GM21381 (cell line): ENCODE measurements at regions not wholly inside any gene's neighbourhood (a gene's known extent, or its start where the extent isn't known, plus 50 kb on each side); places are given as distances from the start of the nearest gene placed in this dataset.

ENCODE experiments used
- ATAC-seq: cut with Tn5 transposase; IDR thresholded peaks from one replicate; pipeline ENCODE4 v1.9.1; 2021; ENCODE audit warnings: mild to moderate bottlenecking, moderate library complexity; ENCODE audit not compliant: unreplicated experiment

DNA sequence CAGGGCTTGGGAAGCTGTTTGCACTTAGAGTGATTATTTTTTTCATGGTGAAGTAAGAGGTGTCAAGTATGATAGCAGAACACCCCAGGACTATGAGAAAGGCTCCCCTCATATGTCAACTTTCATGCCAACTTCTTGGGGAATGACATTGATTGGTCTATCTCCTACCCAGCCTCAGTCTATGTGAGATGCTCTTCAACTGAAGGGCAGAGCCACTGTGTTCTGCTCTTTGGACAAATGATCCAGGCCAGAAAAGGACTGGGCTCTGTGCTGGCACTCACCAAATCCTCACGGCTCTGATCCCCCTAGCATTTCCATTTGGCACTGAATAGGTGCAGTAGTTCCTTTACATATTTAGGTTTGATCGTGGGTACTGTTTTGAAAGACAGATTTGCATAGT is 151.1 kb downstream of the DMRT2 start:
- no peak for ATAC-seq

- no peak for ATAC-seq
Observed at GRCh38 chr9:1201901-1202300, 151.7 kb downstream of the DMRT2 start.

DNA sequence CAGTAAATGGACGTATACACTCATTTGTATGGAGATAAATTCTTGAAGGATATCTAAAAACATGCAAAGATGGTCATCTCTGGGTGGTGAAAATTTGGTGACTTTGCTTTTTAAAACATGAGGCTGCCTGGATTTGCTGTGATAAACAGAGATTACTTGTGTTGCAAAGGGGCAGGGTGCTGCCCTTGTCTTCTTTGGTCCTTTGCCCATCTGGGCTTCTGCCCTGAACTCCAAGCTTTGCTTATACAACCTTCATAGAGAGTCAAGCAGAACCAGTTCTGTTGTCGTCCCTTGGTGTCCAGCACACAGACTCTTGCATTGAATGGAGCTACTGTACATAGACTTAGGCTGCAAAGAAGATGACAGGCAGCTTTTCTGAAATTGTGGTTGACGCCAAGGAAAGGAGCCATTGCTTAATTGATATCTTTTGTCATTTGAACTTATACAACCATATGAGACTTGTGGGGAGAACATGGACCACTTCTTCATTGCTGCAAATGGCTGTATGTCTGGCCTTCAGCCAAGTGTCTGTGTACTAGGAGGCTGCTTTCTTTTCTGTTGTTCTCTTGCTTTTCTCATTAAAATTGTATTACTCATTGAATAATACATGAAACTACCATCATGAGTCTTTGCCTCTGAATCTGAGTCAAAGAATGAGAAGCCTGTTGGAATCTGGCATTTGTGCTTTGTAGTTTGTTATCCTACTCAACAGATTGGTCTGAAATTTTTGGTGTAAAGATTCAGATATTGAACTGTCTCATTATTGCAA is 152.5 kb downstream of the DMRT2 start:
- ATAC-seq: no peak

- ATAC-seq: no peak
Observed at GRCh38 chr9:1207686-1208085, 157.5 kb downstream of the DMRT2 start.

- ATAC-seq: no peak
Observed at GRCh38 chr9:1208157-1208556, 158.0 kb downstream of the DMRT2 start.

DNA sequence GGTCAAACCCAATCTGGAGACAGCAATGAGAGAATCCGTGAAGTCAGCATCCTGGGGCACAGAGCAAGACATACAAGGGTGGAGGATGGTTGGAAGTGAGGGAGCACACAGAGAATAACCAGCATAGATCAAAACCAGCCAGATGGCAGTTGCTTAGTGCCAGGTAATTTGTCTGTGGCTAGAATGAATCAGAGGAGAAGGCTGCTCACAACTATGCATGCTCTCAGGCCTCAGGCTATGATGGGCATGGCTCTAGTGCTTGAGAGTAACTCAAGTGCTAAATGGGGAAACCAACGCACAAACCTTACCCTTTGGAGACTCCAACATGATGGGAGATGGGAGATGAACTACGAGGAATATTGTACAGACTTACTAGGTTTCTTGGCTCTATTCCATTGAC is 160.8 kb downstream of the DMRT2 start:
- no peak for ATAC-seq

DNA sequence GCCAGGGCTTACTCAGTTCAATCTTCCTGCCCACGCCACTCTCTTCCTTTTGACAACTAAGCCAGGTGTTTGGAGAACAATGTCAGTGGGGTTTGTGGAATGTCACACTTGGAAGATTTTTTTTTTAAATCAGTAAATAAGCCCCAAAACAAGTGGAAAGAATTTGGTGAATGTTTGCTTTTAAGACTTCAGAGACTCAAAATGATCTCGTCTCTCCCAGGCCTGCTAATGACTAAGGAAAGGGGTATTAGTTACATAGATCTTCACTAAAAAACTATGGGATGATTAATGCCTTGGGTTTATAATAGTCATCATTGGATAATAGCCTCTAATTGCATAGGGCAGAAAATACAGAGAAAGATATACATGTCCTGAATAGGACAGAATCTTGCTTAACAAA is 166.4 kb downstream of the DMRT2 start:
- ATAC-seq: no peak

DNA sequence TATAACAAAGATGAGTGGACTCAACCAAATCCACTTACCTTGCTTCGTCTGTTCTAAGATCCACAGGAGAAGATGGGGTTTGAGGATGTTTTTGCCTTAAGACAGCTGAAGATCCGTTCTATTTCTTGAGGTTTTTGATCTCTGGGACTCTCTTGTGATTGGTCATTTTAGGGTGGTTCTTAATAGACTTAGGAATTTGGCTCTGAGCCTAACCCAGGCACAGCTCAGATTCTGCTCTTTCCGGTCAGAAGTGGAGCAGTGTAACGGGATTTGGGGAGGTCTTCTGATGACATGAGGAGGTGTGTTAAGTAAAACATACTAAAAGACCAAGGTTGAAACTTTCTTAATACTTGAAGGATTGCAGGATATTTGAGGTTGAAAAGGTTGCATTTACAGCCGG is 166.9 kb downstream of the DMRT2 start:
- no peak for ATAC-seq

- ATAC-seq: no peak
Observed at GRCh38 chr9:1219284-1219683, 169.1 kb downstream of the DMRT2 start.

GRCh38 chr9:1221298-1221697 is 171.1 kb downstream of the DMRT2 start:
- ATAC-seq: no peak

DNA sequence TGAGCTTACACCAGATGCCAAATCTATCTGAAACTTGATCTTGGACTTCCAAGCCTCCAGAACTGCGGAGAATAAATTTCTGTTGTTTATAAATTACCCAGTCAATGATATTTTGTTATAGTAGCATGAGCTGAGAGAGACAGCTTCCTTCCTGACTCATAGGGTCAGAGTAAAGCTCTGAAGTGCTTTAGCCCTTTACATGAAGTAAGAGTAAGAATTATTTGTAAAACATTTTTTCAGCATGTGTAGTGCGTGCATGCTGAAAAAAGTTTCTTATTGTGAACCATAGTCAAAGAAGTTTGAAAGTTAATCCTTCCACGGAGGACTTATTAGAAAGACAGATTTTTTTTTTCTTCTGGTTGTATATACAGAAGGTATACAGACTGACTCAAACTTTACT is 172.4 kb downstream of the DMRT2 start:
- no peak for ATAC-seq

- ATAC-seq: peak; percentile 74
Observed at GRCh38 chr9:1231998-1232919, 182.1 kb downstream of the DMRT2 start.

DNA sequence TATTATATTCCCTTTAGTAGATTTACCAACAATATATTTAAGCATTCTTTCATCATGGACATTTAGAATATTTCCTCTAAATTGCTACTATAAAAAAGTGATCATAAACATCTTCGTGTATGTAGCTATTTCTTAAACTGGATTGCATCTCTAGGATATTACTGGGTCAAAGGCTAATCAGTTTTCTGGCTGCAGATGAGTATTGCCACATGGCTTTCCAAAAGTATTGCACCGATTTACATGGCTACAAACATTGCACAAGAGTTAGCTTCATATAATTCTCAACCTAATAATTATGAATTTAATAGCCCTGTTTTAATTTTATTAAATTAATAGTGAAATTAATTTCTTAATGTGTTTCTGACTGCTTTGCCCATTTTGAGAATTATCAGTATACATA is 183.4 kb downstream of the DMRT2 start:
- ATAC-seq: no peak

- no peak for ATAC-seq
Observed at GRCh38 chr9:1235650-1236049, 185.5 kb downstream of the DMRT2 start.

GRCh38 chr9:1236061-1236460 is 185.9 kb downstream of the DMRT2 start:
- ATAC-seq: no peak

DNA sequence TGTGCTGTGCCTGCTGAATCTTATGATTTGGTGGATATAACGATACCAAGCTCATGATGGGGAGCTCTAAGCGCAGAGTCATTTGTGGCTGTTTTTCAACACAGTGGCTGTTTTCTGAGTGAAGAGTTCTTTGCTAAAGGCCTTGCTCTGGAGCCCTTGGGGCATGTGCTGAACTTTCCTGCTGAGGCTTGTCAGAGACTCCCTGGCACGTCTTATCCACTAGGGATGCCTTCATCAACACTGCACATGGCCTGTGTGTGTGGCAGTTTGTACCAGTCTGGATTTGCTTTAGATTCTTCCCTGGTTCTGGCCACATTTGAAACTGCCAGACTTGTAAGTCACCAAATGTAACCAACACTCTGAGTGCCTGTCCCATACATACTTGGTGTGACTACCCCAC is 188.2 kb downstream of the DMRT2 start:
- ATAC-seq: no peak

DNA sequence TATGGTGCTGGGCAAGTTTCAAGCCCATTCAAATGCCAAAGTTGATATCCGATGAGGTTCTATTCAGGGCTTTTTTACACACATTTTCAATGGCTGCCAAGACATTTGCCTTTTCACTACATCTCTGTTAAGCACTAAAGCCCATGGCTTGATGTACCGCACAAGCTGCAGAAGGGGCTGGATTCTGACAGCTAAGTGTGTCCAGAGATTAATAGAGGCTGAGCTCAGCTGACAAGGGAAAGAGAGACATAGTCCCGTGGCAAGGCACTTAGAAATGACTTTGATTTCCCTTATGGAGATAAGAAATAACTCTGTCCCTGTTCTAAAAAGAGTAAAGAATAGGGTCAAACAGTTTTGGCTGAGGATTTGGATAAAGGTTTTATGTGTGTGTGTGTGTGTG is 198.6 kb downstream of the DMRT2 start:
- no peak for ATAC-seq

- ATAC-seq: no peak
Observed at GRCh38 chr9:1253064-1253979, 203.2 kb downstream of the DMRT2 start.

DNA sequence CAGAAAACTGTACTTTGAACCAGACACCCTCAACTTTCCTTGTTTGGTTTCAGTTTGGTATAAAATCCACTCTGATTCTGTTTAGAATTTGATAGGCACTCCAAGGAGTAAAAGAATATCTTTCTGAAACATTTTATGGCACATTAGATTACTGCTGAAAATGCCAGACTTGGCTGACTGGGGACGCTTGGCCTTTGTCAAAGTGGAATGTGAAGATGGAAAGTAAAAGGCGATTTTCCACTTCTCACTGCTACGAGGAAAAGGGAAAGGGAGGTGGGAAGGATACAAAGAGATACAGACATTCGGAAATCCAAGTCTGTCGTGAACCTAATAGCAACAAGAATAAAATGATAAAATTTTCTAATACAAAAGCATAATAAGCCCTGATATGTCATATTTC is 203.9 kb downstream of the DMRT2 start:
- no peak for ATAC-seq

- ATAC-seq: no peak
Observed at GRCh38 chr9:1256178-1256577, 206.0 kb downstream of the DMRT2 start.

DNA sequence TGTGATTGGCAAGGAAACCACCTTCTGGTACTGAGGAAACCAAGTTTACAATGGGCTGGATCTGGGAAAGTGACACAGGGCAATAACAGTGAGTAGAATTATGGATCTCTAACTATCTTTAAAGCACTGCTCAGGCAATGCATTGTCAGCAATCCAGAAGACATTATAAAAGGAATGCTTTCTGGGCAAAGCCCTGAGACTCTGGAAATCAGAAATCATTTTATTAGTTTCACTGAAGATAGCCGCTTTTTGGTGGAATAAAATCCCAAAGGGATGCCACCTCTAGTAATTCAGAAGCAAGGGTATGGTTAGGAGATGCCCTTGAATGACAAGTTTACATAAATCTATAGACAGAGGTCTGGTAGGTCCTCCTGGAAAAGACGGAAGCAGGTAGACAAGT is 211.1 kb downstream of the DMRT2 start:
- no peak for ATAC-seq
